H4 (cell line): ENCODE measurements at regions not wholly inside any gene's neighbourhood (a gene's known extent, or its start where the extent isn't known, plus 50 kb on each side); places are given as distances from the start of the nearest gene placed in this dataset.
"Not testable (repeated sequence)": the region's sequence is repeated elsewhere in the genome, so short reads cannot be mapped to it uniquely, and the experiment has no call there.

Experiments
- DNase-seq: peaks from one replicate; pipeline ENCODE4 v3.0.0-alpha.2; 2015; ENCODE audit warnings: low spot score

DNA sequence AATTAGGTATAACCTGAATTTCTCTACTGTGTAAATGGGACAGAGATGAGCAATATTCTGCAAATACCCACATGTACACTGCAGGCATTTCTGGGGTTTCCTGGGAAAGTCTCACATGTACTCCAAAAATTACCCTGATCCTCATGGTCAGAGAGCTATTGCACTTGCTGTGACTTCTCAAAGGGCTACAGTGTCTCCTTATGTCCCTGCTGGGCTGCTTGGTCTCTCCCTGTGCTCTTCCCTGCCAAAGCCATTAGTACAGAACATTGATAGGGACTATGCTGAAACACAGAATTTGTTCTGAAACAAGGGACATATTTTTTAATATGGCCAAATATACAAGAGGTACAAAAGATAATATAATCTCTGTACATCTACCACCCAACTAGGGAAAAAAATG is 924.4 kb upstream of the NXPH2 start:
- no peak for DNase-seq

DNA sequence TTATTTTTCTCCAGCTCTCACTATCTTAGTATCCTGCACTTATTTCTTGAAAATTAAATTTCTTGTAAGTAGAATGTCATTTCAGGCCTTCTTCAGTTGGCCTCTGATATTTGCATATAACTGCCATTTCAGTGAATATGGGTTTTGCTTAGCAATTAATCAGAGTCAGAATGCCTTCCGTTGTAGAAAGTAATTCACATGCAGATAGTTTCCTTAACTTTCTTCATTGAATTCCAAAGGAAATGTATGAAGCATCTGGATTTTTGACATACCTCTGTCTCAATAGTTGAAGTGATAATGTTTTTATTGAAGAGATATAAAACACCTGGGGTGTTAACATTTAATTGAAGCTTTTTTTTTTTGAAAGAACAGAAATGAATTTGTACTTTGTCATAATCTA is 914.1 kb upstream of the NXPH2 start:
- DNase-seq: no peak

- no peak for DNase-seq
Observed at GRCh38 chr2:139686205-139686604, 906.0 kb upstream of the NXPH2 start.

DNA sequence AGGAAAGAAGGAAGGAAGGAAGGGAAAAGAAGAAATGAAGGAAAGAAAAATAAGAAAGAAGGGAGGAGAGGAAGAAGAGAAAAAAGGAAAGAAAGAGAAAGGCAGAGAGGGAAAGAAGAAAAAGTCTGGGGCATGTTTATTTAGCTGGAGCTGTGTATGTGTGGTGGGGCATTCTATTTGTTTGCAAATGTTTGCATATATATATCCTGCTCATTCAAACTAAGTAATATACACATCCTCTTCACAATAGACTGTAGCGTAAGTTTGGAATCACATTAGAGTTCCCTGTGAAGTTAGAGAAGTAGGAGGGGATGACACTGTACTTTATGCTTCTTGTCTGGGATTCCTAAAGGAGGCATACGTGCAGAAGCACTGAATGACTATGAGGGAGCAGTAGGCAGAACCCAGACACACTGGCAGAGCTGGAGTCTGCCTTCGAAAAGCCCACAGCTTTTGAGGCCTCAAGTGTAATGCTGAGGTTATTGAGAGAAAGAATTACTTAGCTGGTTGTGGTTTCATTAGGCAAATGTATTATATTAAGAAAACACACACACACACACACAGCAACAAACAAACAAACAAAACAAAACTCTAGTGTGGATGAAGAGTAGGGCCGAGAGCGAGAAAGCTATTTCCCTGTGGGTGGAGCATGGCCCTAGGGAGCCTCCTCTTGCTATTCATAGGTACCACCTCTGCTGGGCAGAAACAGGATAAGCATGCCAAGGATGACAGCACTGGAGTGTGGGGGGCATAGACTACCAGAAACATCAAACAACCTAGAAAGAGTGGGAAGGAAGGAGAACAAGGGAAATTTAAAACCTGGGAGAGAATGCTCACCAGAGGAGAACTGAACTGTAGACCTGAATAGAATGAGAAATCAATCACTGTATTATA is 905.1 kb upstream of the NXPH2 start:
- no peak for DNase-seq

DNA sequence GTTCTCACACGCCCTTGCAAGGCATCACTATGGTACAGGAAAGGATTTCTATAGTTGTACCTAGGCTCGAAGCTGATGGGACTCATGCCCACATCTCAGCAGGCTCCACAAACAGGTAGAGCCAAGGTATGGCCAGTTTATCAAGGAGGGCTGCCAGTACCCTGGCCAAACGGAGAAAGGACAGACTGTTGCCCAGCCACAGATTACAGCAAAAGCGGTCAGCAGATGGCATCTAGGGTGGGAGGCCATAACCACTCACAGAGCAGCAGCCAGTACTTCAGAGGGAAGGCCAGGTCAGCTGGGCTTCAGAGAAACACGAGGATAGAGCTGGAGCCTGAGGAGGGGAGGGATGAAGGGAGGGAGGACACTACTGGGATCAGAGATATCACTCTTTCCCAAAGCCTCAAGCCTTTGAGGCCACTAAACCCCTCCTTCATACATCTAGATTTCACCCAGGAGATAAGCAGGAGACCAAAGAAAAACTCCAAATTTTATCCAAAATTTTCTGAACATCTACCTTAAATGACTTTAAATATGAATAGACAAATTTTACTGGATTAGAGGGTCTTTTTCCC is 904.2 kb upstream of the NXPH2 start:
- no peak for DNase-seq

DNA sequence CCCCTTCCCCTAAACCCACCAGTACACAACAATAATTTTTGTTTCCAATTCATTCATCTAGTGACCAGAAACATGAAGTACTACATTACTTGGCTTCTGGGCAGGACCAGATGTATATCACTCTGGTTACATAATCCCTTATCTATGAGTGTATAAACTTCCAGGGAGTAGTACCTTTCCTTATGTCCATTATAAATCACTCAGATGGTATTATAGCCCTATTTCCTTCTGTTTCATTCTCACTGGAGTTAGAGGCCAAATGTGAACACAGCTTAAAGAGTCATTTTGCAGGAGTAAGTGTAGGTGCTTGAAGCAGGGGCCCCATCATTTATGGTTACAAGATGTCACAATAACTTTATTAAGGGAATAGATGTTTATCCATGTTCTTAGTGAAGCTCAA is 894.4 kb upstream of the NXPH2 start:
- DNase-seq: no peak

- DNase-seq: not testable (repeated sequence)
Observed at GRCh38 chr2:139673447-139673846, 893.3 kb upstream of the NXPH2 start.

GRCh38 chr2:139669675-139670074 is 889.5 kb upstream of the NXPH2 start:
- DNase-seq: no peak

- no peak for DNase-seq
Observed at GRCh38 chr2:139652385-139652784, 872.2 kb upstream of the NXPH2 start.

GRCh38 chr2:139645617-139646016 is 865.4 kb upstream of the NXPH2 start:
- no peak for DNase-seq

GRCh38 chr2:139643139-139643538 is 862.9 kb upstream of the NXPH2 start:
- no peak for DNase-seq

GRCh38 chr2:139631966-139632365 is 851.8 kb upstream of the NXPH2 start:
- DNase-seq: no peak

DNA sequence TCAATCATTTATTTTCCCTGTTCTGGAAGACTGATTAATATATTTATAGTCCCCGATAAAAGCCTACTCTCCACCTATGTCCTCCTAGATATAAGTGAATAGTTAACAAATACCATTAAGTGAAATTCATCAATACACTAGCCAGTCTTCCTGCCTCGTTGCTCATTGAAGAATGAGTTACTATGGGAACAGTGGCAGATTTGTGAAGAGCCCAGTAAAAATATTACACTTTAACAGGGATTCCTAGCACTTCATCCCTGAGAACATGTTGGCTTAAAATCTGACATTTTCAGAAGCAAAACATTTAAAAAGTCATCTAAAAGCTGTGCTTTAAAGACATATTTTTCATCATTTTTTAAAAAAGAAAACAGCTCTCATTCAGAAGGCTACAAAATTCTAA is 848.7 kb upstream of the NXPH2 start:
- no peak for DNase-seq

DNA sequence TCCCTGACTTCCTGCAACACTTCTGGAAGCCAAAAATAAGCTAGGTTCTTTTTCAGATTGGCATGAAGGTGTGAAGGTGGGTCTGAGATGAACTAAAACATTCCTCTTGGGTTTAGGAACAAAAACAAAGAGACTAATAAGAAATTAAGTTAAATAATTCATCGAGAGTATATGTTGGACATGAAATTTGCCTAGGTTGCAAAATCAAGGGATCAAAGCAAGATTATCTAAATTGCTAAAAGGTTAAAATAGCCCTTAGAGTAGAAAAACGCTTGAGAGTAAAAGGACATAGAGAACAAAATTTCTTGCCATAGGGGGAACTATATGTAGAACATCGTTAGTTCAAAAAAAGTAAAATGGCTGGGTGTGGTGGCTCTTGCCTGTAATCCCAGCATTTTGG is 845.9 kb upstream of the NXPH2 start:
- DNase-seq: no peak

- no peak for DNase-seq
Observed at GRCh38 chr2:139622691-139623090, 842.5 kb upstream of the NXPH2 start.

- no peak for DNase-seq
Observed at GRCh38 chr2:139617747-139618146, 837.6 kb upstream of the NXPH2 start.

DNA sequence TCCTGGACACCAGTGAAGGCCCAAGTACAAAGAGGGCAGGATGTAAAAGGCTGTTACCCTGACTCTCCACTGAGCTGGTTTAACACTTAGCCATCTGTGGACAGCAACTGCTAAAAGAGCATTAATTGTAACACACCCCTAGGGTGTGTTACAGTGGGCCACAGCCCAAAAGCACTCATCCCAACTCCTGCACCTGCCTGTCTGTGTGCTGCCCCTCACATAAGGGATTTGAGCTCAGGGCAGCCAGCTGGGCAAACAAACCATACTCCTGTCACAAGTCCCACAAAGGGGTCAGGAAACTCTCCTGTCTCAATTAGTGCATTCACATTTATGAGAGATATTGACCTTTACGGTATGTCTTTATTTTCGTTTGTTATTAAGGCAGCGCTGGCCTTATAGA is 833.1 kb upstream of the NXPH2 start:
- no peak for DNase-seq

DNA sequence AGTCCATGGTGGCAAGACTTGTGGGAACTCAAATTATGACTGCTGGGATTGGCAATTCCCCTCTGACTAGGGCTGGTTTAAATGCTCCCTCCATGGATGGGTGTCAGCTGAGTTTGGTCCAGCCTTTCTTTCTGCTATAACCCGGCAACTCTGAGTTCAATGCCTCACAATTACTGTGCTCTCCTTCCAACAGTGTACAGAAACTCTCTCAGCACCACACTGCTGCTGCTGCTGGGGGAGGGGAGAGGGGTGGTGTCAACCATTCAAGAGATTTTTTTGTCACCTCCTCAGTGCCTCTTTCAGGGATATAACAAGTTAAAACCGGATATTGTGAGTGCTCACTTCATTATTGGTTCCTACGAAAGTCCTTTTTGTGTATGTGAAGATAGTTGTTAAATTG is 830.3 kb upstream of the NXPH2 start:
- no peak for DNase-seq

DNA sequence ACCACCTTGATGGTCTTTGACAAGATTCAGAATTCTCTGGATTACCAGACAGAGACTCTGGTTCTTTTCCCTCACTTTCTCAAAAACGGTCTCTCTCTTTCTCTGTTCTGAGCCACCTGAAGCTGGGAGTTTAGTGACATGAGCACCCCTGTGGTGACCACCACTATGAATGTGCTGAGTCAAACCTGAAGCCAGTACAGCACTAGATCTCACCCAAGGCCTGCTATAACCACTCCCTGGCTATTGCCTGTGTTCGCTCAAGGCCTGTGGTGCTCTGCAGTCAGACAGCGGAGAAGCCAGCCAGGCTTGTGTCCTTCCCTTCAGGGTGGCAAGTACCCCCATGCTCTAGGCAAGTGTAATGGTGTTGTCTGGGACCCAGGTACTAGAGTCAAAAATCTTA is 828.9 kb upstream of the NXPH2 start:
- no peak for DNase-seq

DNA sequence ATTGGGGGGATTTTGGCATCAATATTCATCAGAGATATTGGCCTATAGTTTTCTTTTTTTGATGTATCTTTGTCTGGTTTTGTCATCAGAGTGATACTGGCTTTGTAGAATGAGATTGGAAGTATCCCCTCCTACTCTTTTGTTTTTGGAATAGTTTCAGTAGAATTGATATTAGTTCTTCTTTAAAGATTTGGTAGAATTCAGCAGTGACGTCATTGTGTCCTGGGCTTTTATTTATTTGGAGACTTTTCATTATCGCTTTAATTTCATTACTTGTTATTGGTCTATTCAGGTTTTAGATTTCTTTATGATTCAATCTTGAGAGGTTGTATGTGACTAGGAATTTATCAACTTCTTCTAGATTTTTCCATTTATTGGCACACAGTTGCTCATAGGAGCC is 825.5 kb upstream of the NXPH2 start:
- no peak for DNase-seq

DNA sequence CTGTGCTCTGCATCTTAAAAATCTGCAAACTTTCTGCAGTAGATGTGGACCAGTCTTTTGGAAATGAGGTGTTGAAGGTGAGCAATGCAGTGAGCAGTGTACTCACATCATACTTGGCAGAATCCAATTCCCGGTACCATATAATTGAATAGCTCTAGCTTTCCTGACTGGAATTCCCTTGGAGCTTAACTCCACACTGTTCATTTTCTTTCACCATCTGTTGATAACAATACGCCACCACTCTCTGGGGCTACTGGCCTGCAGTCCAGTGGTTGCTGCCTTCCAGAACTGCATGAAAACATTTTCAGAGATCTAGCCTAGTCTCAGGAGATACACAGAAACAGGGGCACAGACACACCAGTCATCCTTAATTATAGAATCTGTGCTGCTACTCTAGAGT is 820.0 kb upstream of the NXPH2 start:
- no peak for DNase-seq

- DNase-seq: no peak
Observed at GRCh38 chr2:139585101-139585500, 804.9 kb upstream of the NXPH2 start.

DNA sequence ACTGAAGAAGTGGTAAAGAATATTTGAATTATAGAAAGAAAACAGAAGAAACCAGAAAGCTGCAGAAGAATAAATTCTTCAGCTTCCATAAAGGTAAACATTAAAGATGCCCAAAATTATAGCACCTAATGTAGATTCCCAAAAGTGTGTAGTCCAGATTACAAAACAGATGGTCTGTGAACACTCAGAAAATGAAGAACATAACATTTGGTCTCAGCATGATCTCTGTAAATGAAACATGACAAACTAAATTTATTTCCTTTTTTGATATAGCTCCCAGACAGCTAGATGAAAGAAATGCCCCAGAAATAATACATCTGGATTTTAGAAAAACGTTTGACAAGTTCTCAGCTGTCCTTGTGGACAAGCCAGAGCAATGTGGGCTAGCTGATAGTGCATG is 794.2 kb upstream of the NXPH2 start:
- no peak for DNase-seq

- DNase-seq: no peak
Observed at GRCh38 chr2:139556789-139557188, 776.6 kb upstream of the NXPH2 start.
